ENCODE measurements at regions not wholly inside any gene's neighbourhood (a gene's known extent, or its start where the extent isn't known, plus 50 kb on each side); places are given as distances from the start of the nearest gene placed in this dataset.

DNA sequence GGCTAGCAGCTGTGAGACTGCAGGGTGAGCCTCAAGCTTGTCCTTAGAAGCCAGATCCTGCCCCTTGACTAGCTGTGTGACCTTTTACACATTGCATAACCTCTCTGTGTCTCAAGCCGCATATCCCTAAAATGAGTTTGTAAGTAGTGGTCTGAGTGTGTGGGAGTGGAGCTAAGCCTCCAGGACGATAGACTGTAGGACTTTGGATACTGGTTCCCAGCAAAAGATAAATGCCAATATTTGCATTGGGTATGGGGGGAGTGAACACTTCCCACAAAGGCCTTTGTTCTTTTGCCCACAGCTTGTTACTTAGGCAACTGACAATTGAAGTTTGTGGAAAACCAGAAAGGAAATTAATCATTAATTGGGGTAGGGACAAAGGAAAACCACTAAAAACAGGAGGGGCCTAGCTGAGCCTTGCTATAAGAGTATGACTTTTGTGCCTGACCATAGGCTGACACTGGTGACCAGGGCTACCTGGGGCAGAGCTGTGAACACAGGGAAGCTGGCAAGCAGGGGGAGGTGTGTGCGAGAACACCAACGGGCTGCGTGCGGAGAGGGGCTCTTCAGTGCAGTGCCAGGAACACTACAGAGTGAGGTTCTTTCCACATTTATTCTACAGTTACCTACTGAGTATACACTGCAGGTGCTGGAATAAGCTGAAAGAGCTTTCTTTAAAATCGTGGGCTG lies 102.4 kb upstream of the ETV3 start:
- H3K27ac ChIP-seq (ENCODE audit: low read length): no peak overlapping the region
- no peak overlapping the region for H3K4me3 ChIP-seq (ENCODE audit: low read length)
- H3K36me3 Mint-ChIP-seq: no peaks in the 10 kb centered on the region
- H3K9me3 ChIP-seq (ENCODE audit: control insufficient read depth, insufficient read depth, low read length): no peaks in the 10 kb centered on the region
- WGBS (ENCODE audit: insufficient coverage): 83% methylated on average over 7 of the region's 7 CpGs
- H3K27me3 Mint-ChIP-seq (ENCODE audit: low read depth in 2 of 2): peaks cover 11 to 47% of the 10 kb centered on the region in 2 donors
- no peak overlapping the region for H3K27ac Mint-ChIP-seq
- no peak for ATAC-seq
- TF ChIP-seq, protein P1, sequence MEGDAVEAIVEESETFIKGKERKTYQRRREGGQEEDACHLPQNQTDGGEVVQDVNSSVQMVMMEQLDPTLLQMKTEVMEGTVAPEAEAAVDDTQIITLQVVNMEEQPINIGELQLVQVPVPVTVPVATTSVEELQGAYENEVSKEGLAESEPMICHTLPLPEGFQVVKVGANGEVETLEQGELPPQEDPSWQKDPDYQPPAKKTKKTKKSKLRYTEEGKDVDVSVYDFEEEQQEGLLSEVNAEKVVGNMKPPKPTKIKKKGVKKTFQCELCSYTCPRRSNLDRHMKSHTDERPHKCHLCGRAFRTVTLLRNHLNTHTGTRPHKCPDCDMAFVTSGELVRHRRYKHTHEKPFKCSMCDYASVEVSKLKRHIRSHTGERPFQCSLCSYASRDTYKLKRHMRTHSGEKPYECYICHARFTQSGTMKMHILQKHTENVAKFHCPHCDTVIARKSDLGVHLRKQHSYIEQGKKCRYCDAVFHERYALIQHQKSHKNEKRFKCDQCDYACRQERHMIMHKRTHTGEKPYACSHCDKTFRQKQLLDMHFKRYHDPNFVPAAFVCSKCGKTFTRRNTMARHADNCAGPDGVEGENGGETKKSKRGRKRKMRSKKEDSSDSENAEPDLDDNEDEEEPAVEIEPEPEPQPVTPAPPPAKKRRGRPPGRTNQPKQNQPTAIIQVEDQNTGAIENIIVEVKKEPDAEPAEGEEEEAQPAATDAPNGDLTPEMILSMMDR (IDR thresholded peaks at IDR 0.05): no peak
- peaks cover 2% of the 10 kb centered on the region for H3K27me3 ChIP-seq (ENCODE audit: control insufficient read depth, insufficient read depth, low read length)
- intact Hi-C loops (cut with micrococcal nuclease): no loop called here
- H3K4me3 Mint-ChIP-seq: no peak overlapping the region
- H3K4me1 Mint-ChIP-seq: no peaks in the 10 kb centered on the region
- H3K36me3 ChIP-seq (ENCODE audit: control insufficient read depth, insufficient read depth, low read length): no peaks in the 10 kb centered on the region
- H3K4me1 ChIP-seq (ENCODE audit: control insufficient read depth, insufficient read depth, low read length): no peaks in the 10 kb centered on the region
- no peaks in the 10 kb centered on the region for H3K9me3 Mint-ChIP-seq
- no peak for DNase-seq

DNA sequence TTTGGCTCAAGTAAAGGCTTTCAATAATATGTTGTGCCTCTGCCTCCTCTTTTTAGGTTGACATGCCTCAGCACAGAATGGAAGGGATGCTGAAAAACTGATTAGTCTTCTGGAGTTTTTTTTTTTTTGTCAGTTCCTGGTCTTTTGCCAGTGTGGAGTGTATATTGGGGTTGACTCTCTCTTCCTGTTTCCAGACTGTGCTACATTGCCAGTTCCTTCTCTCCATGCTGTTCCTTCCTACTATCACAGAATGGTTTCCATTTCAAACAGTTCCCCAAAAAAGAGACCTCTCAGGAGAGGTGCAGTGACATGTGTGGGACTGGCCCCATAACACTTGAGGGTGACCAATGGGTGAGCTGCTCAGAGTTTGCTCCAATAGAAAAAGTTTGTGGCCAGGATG lies 101.7 kb upstream of the ETV3 start:
- no peaks in the 10 kb centered on the region for H3K9me3 ChIP-seq (ENCODE audit: control insufficient read depth, insufficient read depth, low read length)
- TF ChIP-seq, protein P1 (IDR thresholded peaks at IDR 0.05): no peak
- Mint-ChIP-seq H3K36me3 (no peaks in the 10 kb centered on the region), H3K27ac (no peak overlapping the region), H3K4me1 (no peaks in the 10 kb centered on the region), H3K4me3 (no peak overlapping the region), H3K27me3 (ENCODE audit: low read depth in 2 of 2) (peaks cover 11 to 48% of the 10 kb centered on the region in 2 donors), H3K9me3 (no peaks in the 10 kb centered on the region)
- no peaks in the 10 kb centered on the region for H3K36me3 ChIP-seq (ENCODE audit: control insufficient read depth, insufficient read depth, low read length)
- no peak overlapping the region for H3K4me3 ChIP-seq (ENCODE audit: low read length)
- ATAC-seq: no peak
- peaks cover 2% of the 10 kb centered on the region for H3K27me3 ChIP-seq (ENCODE audit: control insufficient read depth, insufficient read depth, low read length)
- intact Hi-C loops (cut with micrococcal nuclease): no loop called here
- DNase-seq: no peak
- no peak overlapping the region for H3K27ac ChIP-seq (ENCODE audit: low read length)
- H3K4me1 ChIP-seq (ENCODE audit: control insufficient read depth, insufficient read depth, low read length): no peaks in the 10 kb centered on the region

DNA sequence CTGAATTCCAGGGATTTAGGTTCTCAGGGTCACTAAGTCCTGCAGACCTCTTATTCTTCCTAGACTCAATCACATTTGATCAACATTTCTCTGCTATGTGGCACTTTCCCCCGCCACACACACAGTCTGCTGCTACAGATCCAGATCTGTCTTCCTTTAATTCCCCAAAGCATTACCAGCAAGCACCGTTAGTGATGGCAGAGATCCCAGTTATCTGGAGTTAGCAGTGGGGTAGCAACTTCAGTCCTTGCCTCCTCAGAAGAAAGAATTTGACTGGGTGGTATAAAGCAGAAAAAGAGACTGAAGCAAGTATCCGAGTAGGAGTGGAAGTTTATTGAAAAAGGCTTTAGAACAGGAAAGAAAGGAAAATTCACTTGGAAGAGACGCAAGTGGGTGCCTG lies 100.4 kb upstream of the ETV3 start:
- no peaks in the 10 kb centered on the region for H3K4me1 Mint-ChIP-seq
- no peak overlapping the region for H3K27ac ChIP-seq (ENCODE audit: low read length)
- TF ChIP-seq, protein P1 (IDR thresholded peaks at IDR 0.05): no peak
- H3K4me1 ChIP-seq (ENCODE audit: control insufficient read depth, insufficient read depth, low read length): no peaks in the 10 kb centered on the region
- H3K27me3 ChIP-seq (ENCODE audit: control insufficient read depth, insufficient read depth, low read length): peaks cover 2% of the 10 kb centered on the region
- no peaks in the 10 kb centered on the region for H3K36me3 ChIP-seq (ENCODE audit: control insufficient read depth, insufficient read depth, low read length)
- no peaks in the 10 kb centered on the region for H3K9me3 Mint-ChIP-seq
- ATAC-seq: no peak
- peaks cover 6 to 48% of the 10 kb centered on the region in 2 donors for H3K27me3 Mint-ChIP-seq (ENCODE audit: low read depth in 2 of 2)
- H3K4me3 Mint-ChIP-seq: no peak overlapping the region
- H3K27ac Mint-ChIP-seq: no peak overlapping the region
- WGBS (ENCODE audit: insufficient coverage): 77% methylated on average over 3 of the region's 4 CpGs
- no peaks in the 10 kb centered on the region for H3K36me3 Mint-ChIP-seq
- intact Hi-C loops (cut with micrococcal nuclease): no loop called here
- no peak for DNase-seq
- no peak overlapping the region for H3K4me3 ChIP-seq (ENCODE audit: low read length)
- H3K9me3 ChIP-seq (ENCODE audit: control insufficient read depth, insufficient read depth, low read length): no peaks in the 10 kb centered on the region

GRCh38 chr1:157237981-157238380 lies 99.8 kb upstream of the ETV3 start:
- H3K27ac ChIP-seq (ENCODE audit: low read length): no peak overlapping the region
- no peaks in the 10 kb centered on the region for H3K4me1 ChIP-seq (ENCODE audit: control insufficient read depth, insufficient read depth, low read length)
- no peaks in the 10 kb centered on the region for H3K36me3 ChIP-seq (ENCODE audit: control insufficient read depth, insufficient read depth, low read length)
- TF ChIP-seq, protein P1 (IDR thresholded peaks at IDR 0.05): no peak
- no peaks in the 10 kb centered on the region for H3K9me3 ChIP-seq (ENCODE audit: control insufficient read depth, insufficient read depth, low read length)
- H3K4me3 ChIP-seq (ENCODE audit: low read length): no peak overlapping the region
- ATAC-seq (no peak), DNase-seq (no peak)
- no peaks in the 10 kb centered on the region for H3K36me3 Mint-ChIP-seq
- no CpG with 5 or more reads among the region's 3 CpGs for WGBS (ENCODE audit: insufficient coverage)
- H3K4me1 Mint-ChIP-seq: no peaks in the 10 kb centered on the region
- intact Hi-C loops (cut with micrococcal nuclease): no loop called here
- H3K27me3 Mint-ChIP-seq (ENCODE audit: low read depth in 2 of 2): peaks cover 6 to 48% of the 10 kb centered on the region in 2 donors
- H3K27ac Mint-ChIP-seq: no peak overlapping the region
- H3K9me3 Mint-ChIP-seq: no peaks in the 10 kb centered on the region
- peaks cover 2% of the 10 kb centered on the region for H3K27me3 ChIP-seq (ENCODE audit: control insufficient read depth, insufficient read depth, low read length)
- no peak overlapping the region for H3K4me3 Mint-ChIP-seq
